Stimulated activated naive CD4-positive, alpha-beta T cell (primary cell): ENCODE measurements at regions not wholly inside any gene's neighbourhood (a gene's known extent, or its start where the extent isn't known, plus 50 kb on each side); places are given as distances from the start of the nearest gene placed in this dataset.
"Not testable (repeated sequence)": the region's sequence is repeated elsewhere in the genome, so short reads cannot be mapped to it uniquely, and the experiment has no call there.

Source experiments
- DNase-seq, 6 experiments: peaks; one replicate each; lab custom pipeline; 2025; lab: John Stamatoyannopoulos, UW

GRCh38 chr6:144615870-144616269 lies 330.7 kb downstream of the UTRN start:
- no peak for DNase-seq

- no peak for DNase-seq
Measured at GRCh38 chr6:144617191-144617590, 332.1 kb downstream of the UTRN start.

DNA sequence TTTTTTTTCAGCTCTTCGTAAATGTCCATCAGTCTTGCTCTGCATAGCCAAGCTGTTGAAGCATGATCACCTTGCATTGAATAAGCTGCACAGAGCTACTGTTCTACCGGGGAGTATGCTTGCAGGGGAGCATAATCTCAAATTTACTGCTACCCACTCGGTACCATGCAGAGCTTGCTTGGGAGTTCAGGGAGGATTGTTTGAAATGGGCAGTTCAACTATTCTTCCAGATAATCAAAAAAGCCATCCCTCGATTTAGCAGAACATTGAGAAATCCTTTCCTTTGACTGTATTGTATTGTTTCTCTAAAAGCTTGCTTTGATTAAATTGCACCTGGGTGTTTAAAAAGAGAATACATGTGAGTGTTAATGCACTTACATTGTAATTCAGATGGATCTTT lies 332.6 kb downstream of the UTRN start:
- DNase-seq: no peak

- DNase-seq: no peak
Measured at GRCh38 chr6:144619966-144620365, 334.8 kb downstream of the UTRN start.

- DNase-seq: no peak
Measured at GRCh38 chr6:144621332-144621731, 336.2 kb downstream of the UTRN start.

DNA sequence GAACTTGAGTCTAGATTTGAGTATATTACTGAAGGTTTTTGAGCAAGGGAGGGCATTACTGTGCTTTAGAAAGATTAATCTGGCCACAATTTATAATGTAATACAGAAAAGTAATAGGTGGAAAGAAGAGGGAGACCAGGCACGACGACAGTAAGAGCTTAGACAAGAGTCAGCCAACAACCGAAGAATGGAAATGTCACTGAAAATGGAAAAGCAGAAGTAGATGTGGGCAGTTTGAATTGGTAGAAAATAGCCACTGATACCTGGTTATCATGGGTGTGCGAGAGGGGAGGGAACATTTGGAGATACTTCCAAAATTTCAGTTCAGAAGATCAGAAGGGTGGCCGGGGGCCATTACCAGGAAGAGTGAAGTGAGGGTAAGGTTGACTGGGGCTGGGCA lies 339.1 kb downstream of the UTRN start:
- DNase-seq: no peak

GRCh38 chr6:144624716-144625115 lies 339.6 kb downstream of the UTRN start:
- DNase-seq: no peak

GRCh38 chr6:144630857-144631256 lies 345.7 kb downstream of the UTRN start:
- no peak for DNase-seq

DNA sequence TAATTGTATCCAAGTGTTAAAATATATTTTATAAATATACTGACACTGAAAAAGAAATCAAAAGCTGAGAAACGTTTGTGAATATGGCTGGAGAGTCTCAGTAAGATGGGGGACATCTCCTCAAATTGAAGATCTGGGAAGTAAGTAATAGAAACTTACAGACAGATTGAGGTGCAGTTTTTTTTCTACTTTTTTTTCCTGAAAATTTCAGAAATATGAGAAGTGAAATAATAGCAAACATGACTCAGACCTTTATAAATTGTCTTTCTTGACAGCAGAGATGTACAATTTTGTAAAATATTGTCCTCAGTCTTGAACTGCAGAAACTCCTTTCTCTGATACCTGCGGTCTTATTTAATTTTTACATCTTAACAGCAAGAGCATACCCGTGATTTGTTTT lies 347.1 kb downstream of the UTRN start:
- DNase-seq: no peak

GRCh38 chr6:144633886-144634285 lies 348.8 kb downstream of the UTRN start:
- no peak for DNase-seq

- DNase-seq: no peak
Measured at GRCh38 chr6:144634371-144634770, 349.2 kb downstream of the UTRN start.

DNA sequence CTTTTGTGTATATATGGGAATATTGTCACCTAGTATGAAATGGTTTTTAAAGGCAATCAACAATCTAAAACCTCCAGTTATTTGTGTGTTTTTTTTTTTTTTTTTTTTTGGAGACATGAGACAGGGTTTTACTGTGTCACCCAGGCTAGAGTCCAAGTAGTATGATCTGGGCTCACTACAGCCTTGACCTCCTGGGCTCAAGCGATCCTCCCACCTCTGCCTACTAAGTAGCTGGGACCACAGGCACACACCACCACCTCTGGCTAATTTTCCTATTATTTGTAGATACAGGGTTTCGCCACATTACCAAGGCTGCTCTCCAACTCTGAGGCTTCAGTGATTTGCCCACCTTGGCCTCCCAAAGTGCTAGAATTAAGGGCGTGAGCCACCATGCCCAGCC lies 349.9 kb downstream of the UTRN start:
- DNase-seq: no peak

GRCh38 chr6:144636025-144636424 lies 350.9 kb downstream of the UTRN start:
- DNase-seq: not testable (repeated sequence)

- no peak for DNase-seq
Measured at GRCh38 chr6:144637541-144637940, 352.4 kb downstream of the UTRN start.

GRCh38 chr6:144639654-144640053 lies 354.5 kb downstream of the UTRN start:
- DNase-seq: no peak

DNA sequence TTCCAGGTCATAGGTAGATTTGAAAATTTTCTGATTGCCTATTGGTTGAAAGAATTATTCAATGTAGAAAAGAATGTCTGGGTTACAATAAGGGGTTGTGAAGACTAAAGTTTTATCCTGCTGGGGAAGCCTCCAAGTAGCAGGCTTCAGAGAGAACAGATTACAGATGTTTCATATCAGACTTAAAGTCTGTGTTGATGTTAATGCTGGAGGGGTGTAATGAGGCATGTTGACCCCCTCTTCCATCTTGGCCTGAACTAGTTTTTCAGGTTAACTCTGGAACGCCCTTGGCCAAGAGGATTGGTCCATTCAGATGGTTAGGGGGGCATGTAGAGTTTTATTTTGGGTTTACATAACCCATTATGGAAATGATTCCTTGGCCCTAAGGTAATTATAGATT lies 356.2 kb downstream of the UTRN start:
- no peak for DNase-seq

DNA sequence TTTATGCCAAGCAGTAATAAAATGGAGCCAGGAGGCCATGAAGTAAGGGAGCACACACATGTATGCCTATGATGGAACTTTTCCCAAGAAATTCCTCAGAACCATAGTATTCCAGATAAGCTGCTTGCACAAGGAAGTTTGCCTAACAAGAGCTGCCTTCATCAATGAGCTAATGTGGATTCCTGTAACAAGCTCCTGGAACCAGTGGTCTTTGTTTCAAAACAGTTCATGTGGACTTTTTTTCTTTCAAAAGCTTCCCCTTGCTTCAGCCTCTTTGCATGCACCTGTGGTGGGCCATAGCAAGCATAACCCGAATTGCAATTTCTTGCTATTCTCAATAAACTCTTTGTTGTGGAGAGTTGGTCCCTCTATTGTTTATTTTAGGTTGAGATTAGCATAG lies 359.6 kb downstream of the UTRN start:
- DNase-seq: no peak

DNA sequence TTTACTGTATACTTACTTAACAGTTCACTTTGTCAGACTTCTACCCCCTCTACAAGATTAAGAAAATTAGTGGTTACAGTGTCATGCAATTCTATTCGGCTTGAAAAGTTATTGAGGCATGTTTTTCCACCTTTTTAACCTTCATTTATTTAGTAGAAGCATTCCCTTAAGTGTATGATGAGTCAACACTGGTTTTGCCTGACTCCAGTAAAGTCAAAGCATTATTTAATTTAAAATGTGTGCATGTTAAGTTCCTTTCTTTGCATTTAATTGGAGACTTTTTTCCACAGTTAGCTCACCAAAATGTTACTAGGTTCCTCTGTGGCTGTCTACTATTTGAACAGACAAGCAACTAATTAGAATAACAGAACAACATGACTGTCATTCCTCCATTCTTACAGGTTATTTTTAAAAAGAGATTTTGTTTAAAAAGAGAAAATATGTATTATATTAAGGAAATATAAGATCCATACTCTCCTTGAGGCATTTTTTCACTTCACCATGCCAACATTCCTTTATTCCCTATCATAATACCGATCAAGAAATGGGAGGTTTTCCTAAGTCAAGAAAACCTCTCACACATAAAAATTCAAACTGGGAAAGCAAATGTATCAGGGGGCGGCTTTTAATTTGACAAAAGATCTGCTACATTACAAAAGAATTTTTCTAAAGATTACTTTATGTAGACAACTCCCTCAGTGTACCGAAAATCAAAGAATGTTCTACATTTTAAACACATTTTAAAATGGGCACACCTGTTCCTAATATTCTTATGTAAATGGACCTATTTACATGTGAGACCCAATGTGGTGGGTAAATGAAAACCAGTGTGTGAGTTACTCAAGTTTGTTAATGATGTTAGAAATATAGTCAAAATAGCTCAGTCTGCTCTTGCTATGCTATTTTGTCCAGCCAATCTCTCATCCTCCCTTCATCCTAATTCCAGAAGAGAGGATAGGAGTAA lies 361.2 kb downstream of the UTRN start:
- DNase-seq: no peak

GRCh38 chr6:144647406-144647964 lies 362.4 kb downstream of the UTRN start:
- DNase-seq: no peak

GRCh38 chr6:144647971-144648651 lies 363.0 kb downstream of the UTRN start:
- no peak for DNase-seq

GRCh38 chr6:144649085-144649484 lies 363.9 kb downstream of the UTRN start:
- no peak for DNase-seq

DNA sequence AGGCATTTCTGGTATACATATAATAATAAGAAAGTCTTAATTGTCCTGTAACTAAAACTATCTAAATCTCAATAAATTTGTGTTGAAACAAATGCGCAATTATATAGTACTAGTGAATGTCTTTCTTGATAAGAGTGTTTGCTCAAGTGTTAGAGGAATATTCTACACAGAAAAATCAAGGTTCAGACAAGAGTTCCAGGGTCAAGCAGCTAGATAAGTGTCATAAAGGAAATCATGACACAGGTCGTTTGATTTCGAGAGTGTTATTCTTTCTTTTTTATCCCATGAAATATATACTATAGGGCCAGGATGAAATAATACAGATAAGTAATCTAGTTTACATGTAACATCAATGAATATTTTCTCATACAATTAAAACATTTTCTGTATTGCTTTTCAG lies 366.1 kb downstream of the UTRN start:
- DNase-seq: no peak

- no peak for DNase-seq
Measured at GRCh38 chr6:144652292-144652891, 367.3 kb downstream of the UTRN start.
